ENCODE measurements at regions not wholly inside any gene's neighbourhood (a gene's known extent, or its start where the extent isn't known, plus 50 kb on each side); places are given as distances from the start of the nearest gene placed in this dataset.

GRCh38 chr9:118330191-118330986, 626.2 kb downstream of the TLR4 start:
- TF ChIP-seq, protein P1, sequence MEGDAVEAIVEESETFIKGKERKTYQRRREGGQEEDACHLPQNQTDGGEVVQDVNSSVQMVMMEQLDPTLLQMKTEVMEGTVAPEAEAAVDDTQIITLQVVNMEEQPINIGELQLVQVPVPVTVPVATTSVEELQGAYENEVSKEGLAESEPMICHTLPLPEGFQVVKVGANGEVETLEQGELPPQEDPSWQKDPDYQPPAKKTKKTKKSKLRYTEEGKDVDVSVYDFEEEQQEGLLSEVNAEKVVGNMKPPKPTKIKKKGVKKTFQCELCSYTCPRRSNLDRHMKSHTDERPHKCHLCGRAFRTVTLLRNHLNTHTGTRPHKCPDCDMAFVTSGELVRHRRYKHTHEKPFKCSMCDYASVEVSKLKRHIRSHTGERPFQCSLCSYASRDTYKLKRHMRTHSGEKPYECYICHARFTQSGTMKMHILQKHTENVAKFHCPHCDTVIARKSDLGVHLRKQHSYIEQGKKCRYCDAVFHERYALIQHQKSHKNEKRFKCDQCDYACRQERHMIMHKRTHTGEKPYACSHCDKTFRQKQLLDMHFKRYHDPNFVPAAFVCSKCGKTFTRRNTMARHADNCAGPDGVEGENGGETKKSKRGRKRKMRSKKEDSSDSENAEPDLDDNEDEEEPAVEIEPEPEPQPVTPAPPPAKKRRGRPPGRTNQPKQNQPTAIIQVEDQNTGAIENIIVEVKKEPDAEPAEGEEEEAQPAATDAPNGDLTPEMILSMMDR (IDR thresholded peaks at IDR 0.05; ENCODE audit: low read depth, low read length, missing control alignments): no peak
- DNase-seq (ENCODE audit: low read depth): no peak
- no peak overlapping the region for H3K4me3 ChIP-seq (ENCODE audit: low read depth, low read length)
- in situ Hi-C loops (cut with HindIII; ENCODE audit: low sequenced_read_pairs): no loop called here

DNA sequence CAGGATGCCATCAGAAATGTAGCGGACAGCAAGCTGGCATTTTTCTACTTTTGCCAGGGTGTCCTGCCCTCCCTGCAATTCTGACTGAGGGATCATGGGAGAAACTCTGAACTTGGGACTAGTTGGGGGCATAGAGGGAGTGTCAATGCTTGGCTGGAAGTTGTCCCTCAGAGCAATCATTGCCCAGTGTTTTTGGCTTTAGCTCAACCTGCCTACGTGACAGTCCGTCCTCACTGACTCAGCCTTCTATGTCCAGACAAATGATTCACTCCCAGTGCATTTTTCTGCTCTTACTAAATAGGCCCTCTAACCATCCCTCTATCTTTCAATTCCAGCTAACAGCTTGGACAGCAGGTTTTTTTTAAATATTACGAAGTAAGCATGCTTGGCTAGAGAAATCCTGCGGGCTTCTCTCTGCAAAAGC, 627.4 kb downstream of the TLR4 start:
- TF ChIP-seq, protein P1 (IDR thresholded peaks at IDR 0.05; ENCODE audit: low read depth, low read length, missing control alignments): no peak
- in situ Hi-C loops (cut with HindIII; ENCODE audit: low sequenced_read_pairs): no loop called here
- DNase-seq (ENCODE audit: low read depth): peak; percentile 9
- H3K4me3 ChIP-seq (ENCODE audit: low read depth, low read length): no peak overlapping the region

GRCh38 chr9:118336250-118336942, 632.2 kb downstream of the TLR4 start:
- in situ Hi-C loops (cut with HindIII; ENCODE audit: low sequenced_read_pairs): no loop called here
- DNase-seq (ENCODE audit: low read depth): no peak
- no peak overlapping the region for H3K4me3 ChIP-seq (ENCODE audit: low read depth, low read length)
- TF ChIP-seq, protein P1 (IDR thresholded peaks at IDR 0.05; ENCODE audit: low read depth, low read length, missing control alignments): no peak

DNA sequence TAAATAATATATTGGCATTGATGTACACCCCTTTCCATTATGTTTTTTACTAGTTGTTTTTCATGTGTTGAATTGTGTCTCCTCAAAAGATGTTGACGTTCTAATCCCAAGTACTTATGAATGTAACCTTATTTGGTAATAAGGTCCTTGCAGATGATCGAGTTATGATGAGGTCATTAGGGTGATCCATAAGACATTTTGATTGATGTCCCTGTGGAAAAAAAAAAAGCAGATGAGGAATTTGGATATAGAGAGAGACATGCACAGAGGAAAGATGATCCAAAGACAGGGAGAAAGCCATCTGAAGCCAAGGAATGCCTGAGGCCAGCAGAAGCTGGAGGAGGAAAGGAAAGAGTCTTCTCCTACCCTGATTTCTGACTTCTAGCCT, 632.7 kb downstream of the TLR4 start:
- DNase-seq (ENCODE audit: low read depth): no peak
- TF ChIP-seq, protein P1 (IDR thresholded peaks at IDR 0.05; ENCODE audit: low read depth, low read length, missing control alignments): no peak
- no peak overlapping the region for H3K4me3 ChIP-seq (ENCODE audit: low read depth, low read length)
- in situ Hi-C loops (cut with HindIII; ENCODE audit: low sequenced_read_pairs): no loop called here

DNA sequence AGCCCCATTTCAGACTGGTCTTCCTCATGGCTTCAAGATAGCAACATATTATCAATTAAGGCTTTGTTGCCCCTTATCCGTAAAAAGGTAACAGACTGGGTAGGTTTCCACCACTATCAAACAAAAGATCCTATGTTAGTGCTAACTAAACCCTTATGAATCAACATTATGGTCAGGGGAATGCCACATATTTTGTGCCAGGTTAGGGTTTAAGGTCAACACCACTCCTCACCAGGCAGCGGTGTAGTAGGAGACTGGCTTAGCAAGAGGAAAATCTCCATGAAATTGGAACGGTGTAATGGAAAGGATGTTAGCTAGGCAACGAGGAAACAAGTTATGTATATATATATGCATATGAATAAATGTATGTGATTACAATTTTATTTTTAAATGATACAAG, 655.8 kb downstream of the TLR4 start:
- TF ChIP-seq, protein P1 (IDR thresholded peaks at IDR 0.05; ENCODE audit: low read depth, low read length, missing control alignments): no peak
- no peak overlapping the region for H3K4me3 ChIP-seq (ENCODE audit: low read depth, low read length)
- in situ Hi-C loops (cut with HindIII; ENCODE audit: low sequenced_read_pairs): no loop called here
- no peak for DNase-seq (ENCODE audit: low read depth)

DNA sequence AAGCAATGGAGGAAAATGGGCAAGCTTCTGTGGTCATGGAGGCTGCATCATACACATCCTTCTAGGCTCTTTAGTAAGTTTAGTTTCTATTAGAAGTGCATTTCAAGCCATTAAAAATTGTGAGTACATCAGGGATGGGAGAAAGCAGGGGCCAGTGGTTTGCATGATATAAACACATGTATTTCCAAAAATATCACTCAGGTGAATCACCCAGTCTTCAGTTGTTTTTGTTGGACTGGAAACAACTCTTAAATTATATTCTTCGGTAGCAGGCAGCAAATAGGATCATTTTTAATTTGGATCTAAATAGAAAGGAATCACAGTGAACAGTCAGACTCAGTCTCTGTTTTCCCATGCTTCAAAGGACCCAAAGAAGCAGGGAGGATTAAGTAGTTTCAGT, 657.9 kb downstream of the TLR4 start:
- TF ChIP-seq, protein P1 (IDR thresholded peaks at IDR 0.05; ENCODE audit: low read depth, low read length, missing control alignments): no peak
- in situ Hi-C loops (cut with HindIII; ENCODE audit: low sequenced_read_pairs): no loop called here
- peak; percentile 19 for DNase-seq (ENCODE audit: low read depth)
- no peak overlapping the region for H3K4me3 ChIP-seq (ENCODE audit: low read depth, low read length)
